K562 (cell line): ENCODE measurements at regions not wholly inside any gene's neighbourhood (a gene's known extent, or its start where the extent isn't known, plus 50 kb on each side); places are given as distances from the start of the nearest gene placed in this dataset.

Experiments
- CBX3 ChIP-seq, 2 experiments: IDR thresholded peaks; 1 replicate in 1 of 2; 2 replicates in 1 of 2; pipeline ENCODE4 v1.6.1; 2012; ENCODE audit warnings: inconsistent platforms in 2 of 2, low read length in 2 of 2, borderline replicate concordance in 1 of 2, control low read depth in 1 of 2
- ELK1 ChIP-seq: sonication (generic); formaldehyde crosslinking; IDR thresholded peaks from 2 replicates; pipeline ENCODE4 v1.8.1; 2022; ENCODE audit warnings: missing genetic modification reagents
- JUND ChIP-seq, 2 experiments: IDR thresholded peaks; 2 replicates in 1 of 2; 3 replicates in 1 of 2; pipeline ENCODE4 v1.6.1; 2011; ENCODE audit warnings: borderline replicate concordance in 2 of 2, low read depth in 2 of 2, low read length in 2 of 2, improper control_type of control experiment in 1 of 2, missing biosample characterization in 1 of 2, missing genetic modification characterization in 1 of 2, missing genetic modification reagents in 1 of 2
- MCM5 ChIP-seq: fragments of 450-650 bp; IDR thresholded peaks from 2 replicates; pipeline ENCODE4 v1.6.1; 2016; ENCODE audit warnings: low read depth
- MNT ChIP-seq, 2 experiments: fragments of 450-650 bp; conservative IDR thresholded peaks; 2 replicates each; pipeline ENCODE4 v1.6.1; 2017; ENCODE audit warnings: mild to moderate bottlenecking in 2 of 2, moderate library complexity in 2 of 2
- PTBP1 ChIP-seq: fragments of 200-400 bp; formaldehyde crosslinking; IDR thresholded peaks from 2 replicates; pipeline ENCODE4 v1.6.1; 2017; ENCODE audit warnings: low read depth, low read length
- SIX5 ChIP-seq, 2 experiments: IDR thresholded peaks; 2 replicates each; pipeline ENCODE4 v1.6.1; 2011; ENCODE audit warnings: low read length in 2 of 2, borderline replicate concordance in 1 of 2, low read depth in 1 of 2, mild to moderate bottlenecking in 1 of 2, moderate library complexity in 1 of 2; ENCODE audit not compliant: insufficient read depth in 1 of 2
- TAF15 ChIP-seq: fragments of 200-400 bp; formaldehyde crosslinking; IDR thresholded peaks from 2 replicates; pipeline ENCODE4 v1.6.1; 2017; ENCODE audit warnings: mild to moderate bottlenecking, low read depth, low read length, moderate library complexity
- TSHZ1 ChIP-seq: fragments of 250-450 bp; sonication (Bioruptor Pico); IDR thresholded peaks from 2 replicates; pipeline ENCODE4 v1.4.0; 2020; ENCODE audit warnings: mild to moderate bottlenecking, moderate library complexity
- ZBTB9 ChIP-seq: fragments of 450-650 bp; formaldehyde crosslinking; IDR thresholded peaks from 2 replicates; pipeline ENCODE4 v1.4.0; 2020; ENCODE audit warnings: mild to moderate bottlenecking, moderate library complexity
- ZNF785 ChIP-seq: fragments of 250-450 bp; sonication (Bioruptor Pico); IDR thresholded peaks from 2 replicates; pipeline ENCODE4 v1.4.0; 2020; ENCODE audit warnings: mild to moderate bottlenecking

- TF ChIP-seq CBX3 (IDR thresholded peaks at IDR 0.05; ENCODE audit: borderline replicate concordance in 1 of 2, low read length in 2 of 2): no peak
- no peak for TF ChIP-seq ZNF785 (CRISPR knock-in tag)
- no peak for TF ChIP-seq TSHZ1 (CRISPR knock-in tag)
- TF ChIP-seq TAF15: no peak
- TF ChIP-seq MNT (conservative IDR thresholded peaks at IDR 0.05): no peak
- no peak for TF ChIP-seq ZBTB9 (CRISPR knock-in tag)
- no peak for TF ChIP-seq JUND (IDR thresholded peaks at IDR 0.05; ENCODE audit: borderline replicate concordance, low read depth, low read length)
- TF ChIP-seq JUND (tag; IDR thresholded peaks at IDR 0.05; ENCODE audit: borderline replicate concordance, low read depth, low read length): no peak
- no peak for TF ChIP-seq PTBP1
- TF ChIP-seq SIX5 (IDR thresholded peaks at IDR 0.05; ENCODE audit: borderline replicate concordance in 1 of 2, insufficient read depth in 1 of 2, low read depth in 1 of 2, low read length in 2 of 2): no peak
- TF ChIP-seq ELK1 (CRISPR knock-in tag): no peak
- no peak for TF ChIP-seq MCM5
Observed at GRCh38 chr6:76764057-76764456, 691.6 kb upstream of the IMPG1 start (continued).
